Fibroblast of skin of right biceps (primary cell): ENCODE measurements at regions not wholly inside any gene's neighbourhood (a gene's known extent, or its start where the extent isn't known, plus 50 kb on each side); places are given as distances from the start of the nearest gene placed in this dataset.
"Not testable (repeated sequence)": the region's sequence is repeated elsewhere in the genome, so short reads cannot be mapped to it uniquely, and the experiment has no call there.

ENCODE experiments used
- DNase-seq: peaks from one replicate; pipeline ENCODE4 v3.0.0-alpha.2; 2013

DNA sequence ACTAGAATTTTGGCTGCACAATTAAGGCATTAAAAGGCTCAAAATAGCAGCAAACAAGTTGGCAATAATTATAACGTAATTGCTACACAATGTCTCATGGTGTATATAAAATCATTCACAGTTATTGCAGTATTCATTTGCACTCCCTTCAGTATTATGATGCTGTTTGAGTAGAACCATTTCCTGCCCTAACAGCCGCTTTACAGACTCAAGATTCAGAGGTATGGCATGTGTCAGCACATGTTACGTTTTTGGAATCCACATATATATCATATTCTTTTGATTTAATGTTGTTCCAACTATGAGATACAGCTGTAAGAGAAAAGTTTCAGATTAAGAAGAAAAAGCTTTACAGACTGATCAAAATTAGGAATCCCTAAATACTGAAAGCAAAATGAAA lies 56.3 kb upstream of the NCKAP5 start:
- peak; percentile 56 for DNase-seq

- no peak for DNase-seq
Measured at GRCh38 chr2:133627741-133628140, 59.5 kb upstream of the NCKAP5 start.

- no peak for DNase-seq
Measured at GRCh38 chr2:133633309-133633708, 65.0 kb upstream of the NCKAP5 start.

GRCh38 chr2:133633881-133634409 lies 65.7 kb upstream of the NCKAP5 start:
- DNase-seq = peak; percentile 87

DNA sequence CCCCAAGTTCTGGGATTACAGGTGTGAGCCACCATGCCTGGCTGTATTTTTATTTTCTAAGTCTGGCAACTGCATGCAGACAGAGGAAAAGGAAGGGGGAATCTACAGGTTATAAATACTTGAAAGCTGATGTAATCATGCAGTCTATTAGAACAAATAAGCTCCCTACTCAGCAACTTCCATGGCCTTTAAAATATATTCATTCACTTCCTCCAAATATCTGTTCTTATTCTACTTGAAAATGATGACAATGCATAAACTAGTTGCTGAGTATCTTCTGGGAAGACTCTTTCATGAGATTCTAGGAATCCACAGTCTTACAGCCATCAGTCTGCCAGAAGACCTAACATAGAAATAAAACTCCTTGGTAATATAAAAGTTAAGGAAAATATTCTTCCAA lies 66.9 kb upstream of the NCKAP5 start:
- no peak for DNase-seq

DNA sequence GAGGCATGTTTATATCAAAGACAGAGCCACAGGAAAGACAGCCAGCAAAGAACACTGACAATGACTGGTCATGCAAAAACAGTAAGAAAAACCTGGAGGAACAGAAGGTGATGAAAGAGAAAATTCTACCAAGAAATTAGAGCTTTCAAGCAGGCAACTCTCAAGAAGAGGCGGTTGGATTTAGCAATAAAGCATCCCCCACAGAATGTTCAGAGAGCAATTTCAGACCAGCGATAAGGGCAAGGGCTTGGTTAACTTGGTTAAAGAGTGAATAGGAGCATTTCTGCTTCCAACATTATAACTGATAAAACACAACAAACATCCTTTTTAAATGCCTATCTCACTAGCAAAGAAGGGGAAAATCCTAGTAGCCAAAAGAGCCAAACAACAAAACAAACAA lies 68.0 kb upstream of the NCKAP5 start:
- DNase-seq = no peak

DNA sequence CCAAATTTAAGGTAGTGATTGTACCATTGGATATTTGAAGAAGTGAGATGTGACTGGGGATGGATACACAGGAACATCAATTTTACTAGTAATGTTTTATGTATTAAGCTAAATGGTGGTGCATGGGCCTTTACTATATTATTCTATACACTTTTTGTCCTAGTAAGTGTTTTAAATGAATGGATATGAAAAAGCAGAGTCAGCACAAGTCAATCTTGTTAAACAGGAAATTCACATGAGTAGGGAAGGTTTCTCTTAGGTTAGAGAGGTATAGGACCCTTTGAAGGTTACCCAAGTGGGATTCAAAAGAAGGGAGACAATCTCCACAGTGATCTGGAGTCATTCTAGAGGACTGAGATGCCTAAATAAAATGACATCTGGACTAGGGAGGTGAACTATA lies 71.8 kb upstream of the NCKAP5 start:
- DNase-seq = no peak

DNA sequence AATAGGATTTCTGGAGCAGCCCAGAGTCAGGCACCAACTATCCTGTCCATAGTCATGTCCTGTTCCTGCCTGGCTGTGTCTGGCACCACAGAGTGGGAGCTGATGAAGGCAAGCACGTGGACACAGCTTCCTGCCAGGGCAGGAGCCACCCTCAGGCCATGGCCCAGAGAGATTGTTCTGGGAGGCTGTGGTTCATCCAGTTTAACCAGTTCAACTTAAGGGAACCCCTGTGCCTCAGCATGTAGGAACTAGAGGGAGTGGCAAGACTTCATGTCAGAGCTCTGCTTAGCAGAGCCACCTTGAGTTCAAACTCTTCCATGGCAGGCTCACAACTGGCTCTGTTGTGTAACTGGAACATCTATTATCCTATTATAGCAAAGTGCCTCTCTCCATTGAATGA lies 73.2 kb upstream of the NCKAP5 start:
- DNase-seq = no peak

DNA sequence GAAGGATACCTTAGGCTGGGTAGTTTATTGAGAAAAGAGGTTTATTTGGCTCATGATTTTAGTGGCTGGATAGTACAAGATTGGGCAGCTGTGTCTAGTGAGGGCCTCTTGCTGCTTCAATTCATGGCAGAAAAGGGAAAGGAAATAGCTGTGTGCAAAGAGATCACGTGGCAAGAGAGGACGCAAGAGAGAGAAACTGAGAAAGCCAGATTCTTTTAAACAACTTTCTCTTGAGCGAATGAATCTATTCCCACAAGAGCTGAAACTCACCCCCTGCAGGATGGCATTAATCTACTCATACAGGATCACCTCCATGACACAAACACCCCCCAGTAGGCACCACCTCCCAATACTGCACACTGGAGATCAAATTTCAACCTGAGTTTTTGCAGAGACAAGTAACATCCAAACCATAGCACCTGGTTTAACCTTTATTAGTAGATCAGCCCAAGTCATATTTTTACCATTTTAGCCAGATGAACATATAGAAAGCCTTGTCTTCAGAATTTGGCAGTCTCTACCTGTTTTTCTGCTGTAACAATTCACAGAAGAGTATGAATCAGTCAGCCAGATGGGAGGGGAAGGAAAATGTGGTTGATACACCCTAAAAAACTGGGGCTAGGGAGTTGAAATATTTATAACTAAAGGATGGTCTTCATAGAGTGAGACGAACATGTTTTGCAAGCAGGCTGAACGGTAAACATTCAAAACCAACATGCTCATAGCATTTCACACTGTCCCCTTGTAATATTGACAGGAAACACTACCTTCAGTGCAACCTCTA lies 73.9 kb upstream of the NCKAP5 start:
- DNase-seq = no peak

- peak; percentile 73 for DNase-seq
Measured at GRCh38 chr2:133642791-133643191, 74.5 kb upstream of the NCKAP5 start.

DNA sequence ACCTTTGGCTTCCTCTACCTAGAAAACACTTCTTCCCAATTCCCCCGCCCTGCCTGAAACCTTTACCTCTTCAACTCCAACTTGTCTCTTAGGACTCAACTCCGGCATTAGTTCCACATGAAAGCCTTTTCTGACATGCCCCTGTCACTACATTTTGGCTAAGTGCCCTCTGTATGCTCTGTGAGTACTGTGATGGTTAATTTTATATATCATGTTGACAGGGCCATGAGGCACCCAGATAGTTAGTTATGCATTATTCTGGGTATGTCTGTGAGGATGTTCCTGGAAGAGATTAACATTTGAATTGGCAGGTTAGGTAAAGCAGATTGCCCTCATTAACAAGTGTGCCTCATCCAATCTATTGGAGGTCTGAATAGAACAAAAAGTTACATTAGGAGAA lies 75.6 kb upstream of the NCKAP5 start:
- no peak for DNase-seq

DNA sequence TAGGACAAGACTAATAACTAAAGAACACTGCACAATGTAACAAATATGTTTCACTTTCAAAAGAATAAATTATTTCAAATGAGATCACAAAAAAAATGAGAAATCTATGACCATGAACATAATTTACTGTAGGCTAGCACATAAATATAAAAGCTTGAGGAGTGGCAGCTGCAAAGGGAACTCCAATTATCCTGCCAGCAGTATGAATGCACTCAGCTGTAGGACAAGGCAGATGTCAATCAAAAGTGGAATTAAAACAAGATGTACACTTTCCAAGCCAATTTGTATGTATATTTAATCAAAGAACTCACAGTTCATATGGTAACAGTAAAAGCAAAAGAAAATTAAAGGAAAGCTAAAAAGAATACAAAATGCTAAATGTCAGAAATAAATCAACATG lies 76.6 kb upstream of the NCKAP5 start:
- no peak for DNase-seq

DNA sequence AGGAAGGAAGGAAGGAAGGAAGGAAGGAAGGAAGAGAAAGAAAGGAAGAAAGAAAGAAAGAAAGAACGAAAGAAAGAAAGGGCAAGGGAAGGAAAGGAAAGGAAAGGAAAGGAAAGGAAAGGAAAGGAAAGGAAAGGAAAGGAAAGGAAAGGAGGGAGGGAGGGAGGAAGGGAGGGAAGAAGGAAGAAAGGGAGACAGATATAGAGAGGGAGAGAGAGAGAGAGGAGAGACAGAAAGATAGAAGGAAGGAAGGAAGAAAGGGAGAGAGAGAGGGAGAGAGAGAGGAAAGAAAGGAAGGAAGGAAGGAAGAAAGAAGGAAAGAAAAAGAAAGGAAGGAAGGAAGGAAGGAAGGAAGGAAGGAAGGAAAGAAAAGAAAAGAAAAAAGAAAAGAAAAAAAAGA lies 79.1 kb upstream of the NCKAP5 start:
- not testable (repeated sequence) for DNase-seq

DNA sequence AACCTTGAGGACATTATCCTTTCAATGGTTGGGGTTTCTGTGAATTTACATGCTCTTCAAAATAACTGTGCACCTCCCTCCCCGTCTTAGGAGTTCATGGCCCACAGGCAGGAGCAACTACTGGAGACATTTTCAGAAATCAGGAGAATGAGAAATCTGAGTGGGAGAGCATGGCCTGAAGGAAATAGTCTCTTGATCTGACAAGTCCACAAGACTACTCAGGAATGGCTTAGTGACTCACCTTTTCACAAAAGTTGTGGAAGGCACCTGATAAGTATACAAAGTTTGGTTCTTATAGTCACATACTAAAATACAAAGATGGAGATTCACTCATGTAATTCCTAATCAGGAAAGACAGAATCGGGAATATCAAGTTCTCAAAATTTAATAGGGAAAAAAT lies 83.6 kb upstream of the NCKAP5 start:
- DNase-seq = no peak

GRCh38 chr2:133652398-133652797 lies 84.1 kb upstream of the NCKAP5 start:
- peak; percentile 64 for DNase-seq

DNA sequence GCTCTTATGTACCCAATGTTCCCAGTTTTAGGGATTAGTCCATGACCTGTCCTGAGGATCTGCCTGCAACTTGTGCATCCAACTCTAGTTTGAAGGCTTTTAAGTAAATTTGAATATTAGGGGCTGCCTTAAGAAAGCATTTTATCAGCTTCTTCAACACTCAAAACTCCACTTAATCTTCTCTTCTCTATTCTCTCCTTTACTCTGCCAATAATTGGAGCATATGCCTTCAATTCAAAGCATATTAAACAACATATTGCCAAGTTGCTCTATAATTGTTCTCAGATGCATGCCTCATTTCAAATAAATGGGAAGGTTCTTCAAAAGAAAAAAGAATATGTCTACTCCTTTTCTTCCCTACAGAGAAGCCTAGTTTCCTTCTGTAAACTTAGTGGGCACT lies 84.8 kb upstream of the NCKAP5 start:
- DNase-seq = no peak

DNA sequence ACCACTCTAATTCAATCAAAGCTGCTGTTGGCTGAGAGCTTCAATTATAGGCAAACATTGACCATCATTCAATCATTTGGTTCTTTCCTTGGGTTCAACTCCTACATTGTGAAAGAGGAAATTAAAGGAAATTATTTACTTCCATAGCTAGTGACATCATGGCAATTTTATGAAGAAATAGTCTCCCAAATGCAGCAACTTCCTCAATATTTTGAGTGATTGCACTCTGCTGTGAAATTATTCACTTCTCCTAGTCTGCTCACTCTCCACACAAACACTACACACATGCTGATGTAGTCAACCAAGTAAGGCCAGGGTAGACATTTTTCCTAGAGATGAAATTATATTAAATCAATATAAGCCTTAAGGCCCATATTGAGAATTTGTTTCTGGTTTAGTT lies 86.7 kb upstream of the NCKAP5 start:
- DNase-seq = no peak

- no peak for DNase-seq
Measured at GRCh38 chr2:133655610-133656009, 87.3 kb upstream of the NCKAP5 start.

GRCh38 chr2:133657591-133657990 lies 89.3 kb upstream of the NCKAP5 start:
- DNase-seq = peak; percentile 81

GRCh38 chr2:133658020-133658903 lies 90.0 kb upstream of the NCKAP5 start:
- peak; percentile 71 for DNase-seq

DNA sequence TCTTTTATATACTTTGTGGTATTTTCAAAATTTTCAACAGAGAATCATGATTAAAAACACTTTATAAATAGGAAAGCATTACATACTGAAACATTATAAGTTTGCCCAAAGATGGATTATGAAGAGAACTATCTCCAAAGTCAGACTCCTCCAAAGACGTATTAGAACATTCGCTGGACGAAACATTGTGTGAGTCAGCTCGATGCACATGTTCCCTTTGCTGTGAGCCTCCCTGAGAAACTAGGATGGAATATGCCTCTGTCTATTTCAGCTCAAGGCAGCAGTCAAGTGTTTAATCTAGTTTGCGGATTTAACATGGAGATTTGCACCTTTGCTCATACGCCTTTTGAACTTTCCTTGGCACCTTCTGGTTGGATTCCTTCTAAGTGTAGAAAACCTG lies 92.2 kb upstream of the NCKAP5 start:
- no peak for DNase-seq

- DNase-seq = no peak
Measured at GRCh38 chr2:133661392-133661791, 93.1 kb upstream of the NCKAP5 start.

DNA sequence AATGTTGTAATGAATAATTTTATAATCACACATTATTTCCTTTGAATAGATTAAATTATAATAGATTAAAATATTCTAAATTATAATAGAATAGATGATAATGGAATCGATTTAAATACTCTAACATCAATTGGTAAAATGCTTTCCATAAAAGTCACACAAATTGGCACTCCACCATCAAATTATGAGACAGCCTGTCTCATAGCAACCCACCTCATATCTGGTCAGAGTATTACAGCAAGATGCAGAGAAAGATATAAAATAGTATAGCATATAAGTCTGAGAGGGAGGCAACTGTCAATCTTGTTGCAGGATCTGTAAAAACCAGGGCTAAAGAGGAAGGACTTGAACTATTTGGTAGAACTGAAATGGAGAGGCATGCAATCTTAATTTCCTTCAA lies 98.4 kb upstream of the NCKAP5 start:
- peak; percentile 52 for DNase-seq

DNA sequence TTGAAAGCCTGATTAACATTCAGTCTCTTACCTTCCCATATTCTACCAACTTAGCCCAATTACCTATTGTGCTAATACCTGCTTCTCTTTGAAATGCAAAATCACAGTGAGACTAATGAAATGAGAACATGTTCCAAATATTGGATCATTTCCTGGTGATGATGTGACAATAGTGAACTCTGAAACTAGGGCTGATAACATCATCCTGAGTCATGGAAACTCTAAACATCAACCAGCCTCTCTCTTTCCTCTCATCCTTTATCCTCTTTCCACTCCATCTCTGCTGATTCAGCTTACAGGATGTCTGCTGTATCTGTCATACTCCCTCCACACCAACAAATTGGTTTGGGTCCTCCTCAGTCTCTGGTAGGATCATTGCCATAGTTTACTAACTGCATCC lies 98.8 kb upstream of the NCKAP5 start:
- DNase-seq = peak; percentile 89
